NCI-H1417 treated with DMSO at 0.1 percent for 48 hours (cell line): ENCODE measurements at regions not wholly inside any gene's neighbourhood (a gene's known extent, or its start where the extent isn't known, plus 50 kb on each side); places are given as distances from the start of the nearest gene placed in this dataset.
"Not testable (repeated sequence)": the region's sequence is repeated elsewhere in the genome, so short reads cannot be mapped to it uniquely, and the experiment has no call there.

ENCODE experiments used
- DNase-seq: peaks from one replicate; lab custom pipeline; 2025; lab: John Stamatoyannopoulos, UW

GRCh38 chr12:88753707-88754106 is 173.4 kb upstream of the KITLG start:
- no peak for DNase-seq

DNA sequence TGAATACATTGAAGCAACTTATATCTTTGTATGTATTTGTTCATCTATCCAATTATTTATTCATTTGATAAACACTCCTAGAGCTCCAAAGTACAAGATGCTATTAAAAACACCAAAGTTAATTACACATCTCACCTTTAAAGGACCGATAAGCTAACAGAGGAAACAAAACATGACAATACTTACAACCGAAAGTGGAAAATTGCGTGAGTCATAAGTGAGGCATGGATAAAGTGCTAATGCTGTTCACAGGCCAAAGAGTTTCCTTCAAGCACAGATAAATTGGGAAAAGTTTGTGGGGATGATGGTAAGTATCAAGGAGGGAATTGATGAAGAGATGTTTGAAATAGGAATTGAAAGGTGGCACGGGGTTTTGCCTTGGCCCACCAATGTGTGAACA is 172.8 kb upstream of the KITLG start:
- DNase-seq = no peak

DNA sequence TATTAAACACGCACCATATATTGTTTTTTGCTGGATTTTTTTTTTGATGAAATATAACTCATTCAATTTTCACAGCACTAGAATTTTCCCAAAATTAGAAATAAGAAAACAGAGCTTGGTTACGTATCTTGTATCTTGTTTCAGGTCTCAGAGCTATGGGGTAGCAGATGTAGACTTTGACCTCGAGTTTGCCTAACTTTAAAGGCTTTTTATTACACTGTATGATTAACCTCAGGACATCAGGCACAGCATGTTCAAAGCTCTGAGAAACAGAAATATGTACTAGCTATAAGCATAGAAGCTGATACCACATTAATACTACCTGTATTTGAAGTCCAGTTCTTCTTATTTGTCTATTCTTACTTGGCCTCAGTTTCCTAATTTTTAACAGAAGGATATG is 171.9 kb upstream of the KITLG start:
- no peak for DNase-seq

- no peak for DNase-seq
Observed at GRCh38 chr12:88750867-88751543, 170.7 kb upstream of the KITLG start.

DNA sequence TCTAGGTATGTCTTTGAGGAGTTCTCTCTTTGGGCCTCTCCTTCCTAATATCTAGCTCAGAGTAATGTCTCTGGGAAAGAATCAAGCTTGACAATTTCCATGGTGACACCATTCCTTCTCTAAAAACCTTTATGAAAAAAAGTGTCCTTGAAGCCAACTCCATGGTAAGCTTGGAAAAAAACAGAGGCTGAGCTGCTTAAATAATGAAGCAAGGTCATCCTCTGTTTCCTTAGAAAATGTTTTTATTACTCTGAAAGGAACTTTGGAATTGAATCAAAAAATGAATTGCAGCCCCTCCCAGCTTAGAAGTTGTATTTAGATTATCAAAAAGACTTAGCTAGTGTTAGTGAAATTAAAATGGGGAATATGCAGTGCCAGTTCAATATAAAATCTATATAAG is 166.1 kb upstream of the KITLG start:
- no peak for DNase-seq

DNA sequence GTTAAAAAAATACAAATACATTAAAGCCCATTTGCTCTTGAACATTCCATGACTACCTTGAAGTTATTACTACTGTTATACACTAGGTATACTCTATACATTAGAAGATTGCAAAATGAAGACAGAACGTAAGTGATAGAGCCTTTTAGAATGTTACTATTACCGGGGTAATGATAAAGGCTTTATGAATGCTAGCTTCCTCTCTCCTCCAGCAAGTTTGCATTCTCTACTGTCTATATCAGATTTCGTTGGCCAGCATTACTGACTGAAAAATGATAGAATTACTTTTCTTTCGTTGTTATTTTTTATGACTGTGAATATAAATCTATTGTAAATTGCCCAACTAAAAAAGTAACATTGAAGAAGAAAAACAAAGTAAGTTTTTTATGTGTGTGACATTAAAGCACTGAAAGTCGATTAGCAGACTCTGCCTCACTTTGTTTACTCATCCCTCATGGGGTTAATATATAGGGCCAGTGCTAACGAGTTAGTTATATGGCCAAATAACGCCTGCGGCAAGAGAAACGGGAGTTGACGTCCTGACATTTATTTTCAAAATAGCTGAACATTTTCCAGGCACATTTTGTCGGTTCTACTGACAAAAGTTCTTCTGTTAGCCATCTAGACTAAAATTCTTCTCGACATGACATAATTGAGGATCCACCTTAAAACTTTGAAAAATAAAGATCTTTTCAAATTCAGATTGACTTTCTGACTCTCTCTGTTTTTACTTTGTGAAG is 163.8 kb upstream of the KITLG start:
- no peak for DNase-seq

GRCh38 chr12:88737838-88738472 is 157.7 kb upstream of the KITLG start:
- no peak for DNase-seq

GRCh38 chr12:88736031-88736430 is 155.8 kb upstream of the KITLG start:
- no peak for DNase-seq

- DNase-seq = no peak
Observed at GRCh38 chr12:88733008-88733407, 152.7 kb upstream of the KITLG start.

- no peak for DNase-seq
Observed at GRCh38 chr12:88729196-88729595, 148.9 kb upstream of the KITLG start.

DNA sequence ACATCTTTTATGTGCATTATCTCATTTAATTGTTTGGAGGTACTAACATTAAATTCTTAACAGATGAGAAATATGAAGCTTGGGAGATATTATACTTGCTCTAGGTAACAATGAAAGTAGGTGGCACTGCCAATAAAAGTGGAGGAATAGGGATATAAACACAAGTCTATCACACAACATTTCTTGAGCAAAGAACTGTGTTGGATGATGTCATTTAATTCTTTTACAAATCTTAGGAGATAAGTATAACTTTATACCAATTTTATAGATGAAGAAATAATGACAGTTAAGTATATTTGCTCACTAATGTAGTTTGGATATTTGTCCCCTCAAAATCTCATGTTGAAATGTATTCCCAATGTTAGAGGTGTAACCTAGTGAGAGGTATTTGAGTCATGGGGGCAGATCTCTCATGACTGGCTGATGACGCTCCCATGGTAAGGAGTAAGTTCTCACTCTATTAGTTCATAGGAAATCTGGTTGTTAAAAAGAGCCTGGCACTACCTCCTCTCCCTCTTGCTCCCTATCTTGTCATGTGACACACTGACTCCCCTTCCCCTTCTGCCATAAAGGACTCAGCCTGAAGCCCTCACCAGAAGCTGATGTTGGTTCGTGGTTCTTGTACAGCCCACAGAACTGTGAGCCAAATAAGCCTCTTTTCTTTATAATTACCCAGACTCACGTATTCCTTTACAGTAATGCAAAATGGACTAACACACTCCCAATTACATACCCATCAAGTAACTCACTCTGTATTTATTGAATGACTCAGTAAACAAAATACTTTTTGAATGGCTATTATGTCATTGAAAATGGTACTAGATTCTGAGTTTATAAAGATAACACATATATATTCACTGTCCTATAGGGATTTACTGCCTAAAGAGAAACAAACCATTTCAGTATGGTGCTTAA is 146.8 kb upstream of the KITLG start:
- DNase-seq = no peak

GRCh38 chr12:88725592-88726143 is 145.4 kb upstream of the KITLG start:
- DNase-seq = no peak

- DNase-seq = no peak
Observed at GRCh38 chr12:88723219-88723618, 142.9 kb upstream of the KITLG start.

- no peak for DNase-seq
Observed at GRCh38 chr12:88720785-88721650, 140.7 kb upstream of the KITLG start.

DNA sequence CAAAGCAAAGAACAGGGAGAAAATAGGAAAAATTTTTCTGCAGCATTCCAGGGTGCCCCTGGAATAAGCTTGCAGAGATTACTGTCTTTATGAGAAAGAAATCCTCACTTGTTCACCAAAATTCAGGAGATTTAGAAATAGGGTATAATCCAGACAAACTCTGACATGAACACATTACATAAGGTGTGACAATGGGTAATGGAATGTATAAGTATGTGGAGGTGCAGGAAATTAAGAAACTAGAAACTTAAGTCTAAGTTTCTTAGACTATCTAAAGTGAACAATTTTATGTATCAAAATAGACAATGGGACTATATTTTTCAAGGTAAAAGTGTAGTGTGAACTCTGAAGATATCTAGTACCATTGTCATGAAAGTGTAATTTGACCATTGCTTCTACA is 140.0 kb upstream of the KITLG start:
- no peak for DNase-seq

GRCh38 chr12:88717188-88717587 is 136.9 kb upstream of the KITLG start:
- no peak for DNase-seq

GRCh38 chr12:88716240-88716639 is 136.0 kb upstream of the KITLG start:
- DNase-seq = no peak

- DNase-seq = no peak
Observed at GRCh38 chr12:88715673-88716072, 135.4 kb upstream of the KITLG start.

DNA sequence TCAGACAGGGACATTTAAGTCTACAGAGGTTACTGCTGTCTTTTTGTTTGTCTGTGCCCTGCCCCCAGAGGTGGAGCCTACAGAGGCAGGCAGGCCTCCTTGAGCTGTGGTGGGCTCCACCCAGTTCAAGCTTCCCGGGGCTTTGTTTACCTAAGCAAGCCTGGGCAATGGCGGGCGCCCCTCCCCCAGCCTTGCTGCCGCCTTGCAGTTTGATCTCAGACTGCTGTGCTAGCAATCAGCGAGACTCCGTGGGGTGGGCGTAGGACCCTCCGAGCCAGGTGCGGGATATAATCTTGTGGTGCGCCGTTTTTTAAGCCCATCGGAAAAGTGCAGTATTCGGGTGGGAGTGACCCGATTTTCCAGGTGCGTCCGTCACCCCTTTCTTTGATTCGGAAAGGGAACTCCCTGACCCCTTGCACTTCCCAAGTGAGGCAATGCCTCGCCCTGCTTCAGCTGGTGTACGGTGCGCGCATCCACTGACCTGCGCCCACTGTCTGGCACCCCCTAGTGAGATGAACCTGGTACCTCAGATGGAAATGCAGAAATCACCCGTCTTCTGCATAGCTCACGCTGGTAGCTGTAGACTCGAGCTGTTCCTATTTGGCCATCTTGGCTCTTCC is 134.1 kb upstream of the KITLG start:
- not testable (repeated sequence) for DNase-seq

GRCh38 chr12:88707800-88708199 is 127.5 kb upstream of the KITLG start:
- DNase-seq = no peak

- no peak for DNase-seq
Observed at GRCh38 chr12:88706286-88706685, 126.0 kb upstream of the KITLG start.
